ENCODE measurements at regions not wholly inside any gene's neighbourhood (a gene's known extent, or its start where the extent isn't known, plus 50 kb on each side); places are given as distances from the start of the nearest gene placed in this dataset.

DNA sequence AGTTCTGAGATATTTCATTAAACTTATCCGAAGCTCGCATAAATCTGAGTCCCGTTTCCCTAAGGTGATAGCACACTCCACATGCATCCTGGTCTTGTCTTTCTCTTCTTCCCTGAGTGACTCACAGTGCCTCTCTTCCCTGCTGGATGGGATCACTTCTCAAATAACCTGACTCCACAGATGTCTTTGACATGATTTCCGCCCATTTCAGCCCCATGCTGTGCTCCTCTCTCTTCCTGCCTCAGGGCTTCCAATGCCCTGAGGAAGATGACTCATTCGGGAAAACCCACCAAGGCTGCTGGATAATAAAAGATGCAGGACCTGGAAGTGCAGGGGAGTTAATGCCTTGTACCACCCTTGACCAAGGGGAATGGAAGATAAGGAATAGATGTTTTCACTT lies 441.7 kb upstream of the SOX11 start:
- intact Hi-C loops (cut with micrococcal nuclease; ENCODE audit: unreplicated experiment), result no loop called here
- FAIRE-seq (no peak), DNase-seq (ENCODE audit: low read depth, low spot score) (no peak), ATAC-seq (no peak)
- Histone ChIP-seq H3K9me3 (replicated peaks; ENCODE audit: control insufficient read depth, insufficient read depth, low read length) (no peaks in the 10 kb centered on the region), H2AFZ (ENCODE audit: control insufficient read depth, low read depth, low read length) (no peak overlapping the region), H3K27me3 (replicated peaks in 1 of 2; ENCODE audit: control insufficient read depth in 2 of 2, insufficient read depth in 2 of 2, low read length in 1 of 2) (no peaks in the 10 kb centered on the region), H3K27ac (ENCODE audit: control insufficient read depth, insufficient read depth) (no peak overlapping the region), H3K4me2 (ENCODE audit: control insufficient read depth, insufficient read depth) (no peak overlapping the region), H3K4me1 (ENCODE audit: control insufficient read depth, insufficient read depth, low read length) (no peaks in the 10 kb centered on the region), H3K4me3 (no peak overlapping the region), H3K79me2 (ENCODE audit: control insufficient read depth, insufficient read depth, low read length) (no peaks in the 10 kb centered on the region), H3K36me3 (ENCODE audit: control insufficient read depth in 2 of 2, insufficient read depth in 2 of 2, low read length in 1 of 2) (no peaks in the 10 kb centered on the region), H3K9ac (ENCODE audit: control insufficient read depth, insufficient read depth, low read length) (no peak overlapping the region), H4K20me1 (ENCODE audit: control insufficient read depth, insufficient read depth) (no peaks in the 10 kb centered on the region)
- no TSS peak for BruUV-seq (replicated peaks)
- POLR2A ChIA-PET, result no interaction called here
- TF ChIP-seq TCF3 (IDR thresholded peaks at IDR 0.05; ENCODE audit: borderline replicate concordance, insufficient read depth, low read depth, low read length) (no peak), DPF2 (IDR thresholded peaks at IDR 0.05) (no peak), BCL3 (IDR thresholded peaks at IDR 0.05; ENCODE audit: borderline replicate concordance, insufficient read depth, low read depth, low read length, poor library complexity, severe bottlenecking) (no peak), WRNIP1 (IDR thresholded peaks at IDR 0.05; ENCODE audit: borderline replicate concordance, low read depth, low read length) (no peak), RUNX3 (IDR thresholded peaks at IDR 0.05; ENCODE audit: low read length) (no peak), NRF1 (conservative IDR thresholded peaks at IDR 0.05; ENCODE audit: low read depth, low read length) (no peak), KLF5 (IDR thresholded peaks at IDR 0.05; ENCODE audit: partially characterized antibody) (no peak), ZBTB11 (CRISPR knock-in tag; IDR thresholded peaks at IDR 0.05) (no peak), SREBF1 (IDR thresholded peaks at IDR 0.05; ENCODE audit: low read length) (no peak), CHD1 (IDR thresholded peaks at IDR 0.05; ENCODE audit: low read depth, low read length) (no peak), HDGF (IDR thresholded peaks at IDR 0.05) (no peak)
- CTCF ChIA-PET, result no interaction called here
- SMC1A ChIA-PET (ENCODE audit: uncharacterized antibody, unreplicated experiment), result no interaction called here
- RAD21 ChIA-PET (ENCODE audit: unreplicated experiment), result no interaction called here
- in situ Hi-C loops (cut with MboI), result no loop called here
- 39% methylated on average over 5 of the region's 5 CpGs for WGBS (ENCODE audit: insufficient coverage, insufficient replicate concordance, low lambda C conversion rate, missing lambda C conversion rate)

All from GM12878 (cell line).